Ovary (tissue), 1 donor: ENCODE measurements at regions not wholly inside any gene's neighbourhood (a gene's known extent, or its start where the extent isn't known, plus 50 kb on each side); places are given as distances from the start of the nearest gene placed in this dataset.

Source experiments
- EP300 ChIP-seq: sonication (generic); formaldehyde crosslinking; IDR thresholded peaks from one replicate; pipeline ENCODE4 v1.6.1; 2017; ENCODE audit warnings: antibody characterized with exemption
- POLR2A ChIP-seq: fragments of 450-650 bp; IDR thresholded peaks from one replicate; pipeline ENCODE4 v1.6.1; 2017; ENCODE audit warnings: antibody characterized with exemption, mild to moderate bottlenecking, moderate library complexity

- TF ChIP-seq EP300 (no peak), POLR2A (no peak)
Observed at GRCh38 chr4:33725861-33726260, 2518.5 kb downstream of the ARAP2 start.
